GM23248 (cell line): ENCODE measurements at regions not wholly inside any gene's neighbourhood (a gene's known extent, or its start where the extent isn't known, plus 50 kb on each side); places are given as distances from the start of the nearest gene placed in this dataset.
"Not testable (repeated sequence)": the region's sequence is repeated elsewhere in the genome, so short reads cannot be mapped to it uniquely, and the experiment has no call there.

Source experiments
- DNase-seq: peaks from one replicate; pipeline ENCODE4 v3.0.0-alpha.2; 2015
- H2AFZ ChIP-seq: fragments of 200-600 bp; sonication (generic); 2 replicates; pipeline ENCODE4 v1.6.1; 2016; ENCODE audit warnings: antibody characterized with exemption
- H3F3A ChIP-seq: fragments of 200-600 bp; sonication (generic); 2 replicates; pipeline ENCODE4 v1.6.1; 2016; ENCODE audit warnings: mild to moderate bottlenecking, antibody characterized with exemption, mixed run types; ENCODE audit not compliant: insufficient read depth
- H3K27ac ChIP-seq: fragments of 200-600 bp; sonication (generic); 2 replicates; pipeline ENCODE4 v1.5.1; 2016; ENCODE audit warnings: mild to moderate bottlenecking
- H3K27me3 ChIP-seq: fragments of 200-600 bp; sonication (generic); replicated peaks from 2 replicates; pipeline ENCODE4 v1.6.1; 2016; ENCODE audit warnings: mild to moderate bottlenecking; ENCODE audit not compliant: insufficient read depth
- H3K36me3 ChIP-seq: fragments of 200-600 bp; sonication (generic); 2 replicates; pipeline ENCODE4 v1.6.1; 2016; ENCODE audit warnings: low read depth, mild to moderate bottlenecking
- H3K4me1 ChIP-seq: fragments of 200-600 bp; sonication (generic); 2 replicates; pipeline ENCODE4 v1.6.1; 2016; ENCODE audit warnings: mild to moderate bottlenecking; ENCODE audit not compliant: insufficient read depth
- H3K4me2 ChIP-seq: fragments of 200-600 bp; sonication (generic); one replicate; pipeline ENCODE4 v1.6.1; 2016; ENCODE audit warnings: mild to moderate bottlenecking; ENCODE audit not compliant: unreplicated experiment
- H3K4me3 ChIP-seq: fragments of 200-600 bp; sonication (generic); 2 replicates; pipeline ENCODE4 v1.5.1; 2016; ENCODE audit warnings: mild to moderate bottlenecking
- H3K79me2 ChIP-seq: fragments of 200-600 bp; sonication (generic); 2 replicates; pipeline ENCODE4 v1.6.1; 2016; ENCODE audit warnings: mild to moderate bottlenecking; ENCODE audit not compliant: insufficient read depth
- H3K9ac ChIP-seq: fragments of 200-600 bp; sonication (generic); 2 replicates; pipeline ENCODE4 v1.6.1; 2016; ENCODE audit warnings: mild to moderate bottlenecking
- H3K9me2 ChIP-seq: fragments of 200-600 bp; sonication (generic); 2 replicates; pipeline ENCODE4 v1.6.1; 2016; ENCODE audit warnings: mixed run types, mild to moderate bottlenecking, moderate library complexity; ENCODE audit not compliant: insufficient read depth
- H3K9me3 ChIP-seq: fragments of 200-600 bp; sonication (generic); one replicate; pipeline ENCODE4 v1.6.1; 2017; ENCODE audit warnings: low read depth
- H4K20me1 ChIP-seq: fragments of 200-600 bp; sonication (generic); 2 replicates; pipeline ENCODE4 v1.6.0; 2016; ENCODE audit not compliant: insufficient read depth
- EZH2 ChIP-seq: fragments of 200-600 bp; sonication (generic); IDR thresholded peaks from 2 replicates; pipeline ENCODE4 v1.6.1; 2018; ENCODE audit warnings: antibody characterized with exemption, mild to moderate bottlenecking; ENCODE audit not compliant: insufficient read depth, poor library complexity, severe bottlenecking
- EZH2phosphoT487 ChIP-seq: fragments of 200-600 bp; sonication (generic); IDR thresholded peaks from 2 replicates; pipeline ENCODE4 v1.6.1; 2018; ENCODE audit warnings: antibody characterized with exemption, moderate library complexity, mild to moderate bottlenecking, low read depth; ENCODE audit not compliant: insufficient read depth
- WGBS, 2 experiments: methylation state at CpG; one replicate each; pipeline ENCODE4 v1.1.6; 2015 to 2017; ENCODE audit warnings: low lambda C conversion rate in 2 of 2, low coverage in 1 of 2; ENCODE audit errors: missing lambda C conversion rate in 2 of 2; 5-methylcytosine and 5-hydroxymethylcytosine counted together
- in situ Hi-C: fragments of 300-500 bp; cut with MboI; formaldehyde crosslinking; loops from 2 replicates; pipeline ENCODE4 v1.15.0; 2020

GRCh38 chr12:59398164-59398563 is 197.7 kb upstream of the SLC16A7 start:
- no peaks in the 10 kb centered on the region for H3K9me2 ChIP-seq
- H3K4me3 ChIP-seq, result no peak overlapping the region
- H3K36me3 ChIP-seq, result no peaks in the 10 kb centered on the region
- no peak overlapping the region for H3K9ac ChIP-seq
- no peaks in the 10 kb centered on the region for H3K4me1 ChIP-seq
- in situ Hi-C loops, result no loop called here
- H3K4me2 ChIP-seq, result no peak overlapping the region
- WGBS, 2 experiments, result 44 to 56% methylated on average over 1 of the region's 1 CpG
- H3K27me3 ChIP-seq, result no peaks in the 10 kb centered on the region
- H3K9me3 ChIP-seq, result no peaks in the 10 kb centered on the region
- no peak overlapping the region for H2AFZ ChIP-seq
- TF ChIP-seq EZH2, result no peak
- H3K79me2 ChIP-seq, result no peaks in the 10 kb centered on the region
- no peaks in the 10 kb centered on the region for H4K20me1 ChIP-seq
- DNase-seq, result peak; percentile 16
- no peaks in the 10 kb centered on the region for H3F3A ChIP-seq
- no peak overlapping the region for H3K27ac ChIP-seq

- H3F3A ChIP-seq, result no peaks in the 10 kb centered on the region
- H3K79me2 ChIP-seq, result no peaks in the 10 kb centered on the region
- H3K4me1 ChIP-seq, result no peaks in the 10 kb centered on the region
- H3K9me3 ChIP-seq, result no peaks in the 10 kb centered on the region
- no peak for TF ChIP-seq EZH2phosphoT487
- no peak for TF ChIP-seq EZH2
- no peak overlapping the region for H3K9ac ChIP-seq
- no peak overlapping the region for H3K4me3 ChIP-seq
- no peaks in the 10 kb centered on the region for H3K36me3 ChIP-seq
- no peak overlapping the region for H3K4me2 ChIP-seq
- DNase-seq, result no peak
- in situ Hi-C loops, result no loop called here
- 89 to 91% methylated on average over 4 of the region's 4 CpGs for WGBS, 2 experiments
- no peaks in the 10 kb centered on the region for H4K20me1 ChIP-seq
- H3K27me3 ChIP-seq, result no peaks in the 10 kb centered on the region
- no peak overlapping the region for H3K27ac ChIP-seq
- 0 out of 2 replicates have a peak overlapping the region, but pooled peaks have one; percentile 22 for H2AFZ ChIP-seq
- H3K9me2 ChIP-seq, result no peaks in the 10 kb centered on the region
Observed at GRCh38 chr12:59396919-59397318, 198.9 kb upstream of the SLC16A7 start.

- no peaks in the 10 kb centered on the region for H3K4me1 ChIP-seq
- H3K9ac ChIP-seq, result no peak overlapping the region
- H3K9me3 ChIP-seq, result no peaks in the 10 kb centered on the region
- in situ Hi-C loops, result no loop called here
- no peak overlapping the region for H3K27ac ChIP-seq
- no peak for DNase-seq
- no peaks in the 10 kb centered on the region for H3K9me2 ChIP-seq
- H3K4me3 ChIP-seq, result no peak overlapping the region
- no peaks in the 10 kb centered on the region for H4K20me1 ChIP-seq
- no peaks in the 10 kb centered on the region for H3F3A ChIP-seq
- H3K79me2 ChIP-seq, result no peaks in the 10 kb centered on the region
- no peak overlapping the region for H3K4me2 ChIP-seq
- no peaks in the 10 kb centered on the region for H3K27me3 ChIP-seq
- H3K36me3 ChIP-seq, result no peaks in the 10 kb centered on the region
- no peak for TF ChIP-seq EZH2
- TF ChIP-seq EZH2phosphoT487, result no peak
- H2AFZ ChIP-seq, result 0 out of 2 replicates have a peak overlapping the region, but pooled peaks have one; percentile 22
Observed at GRCh38 chr12:59396519-59396918, 199.3 kb upstream of the SLC16A7 start.

GRCh38 chr12:59395310-59395709 is 200.5 kb upstream of the SLC16A7 start:
- H3K4me3 ChIP-seq, in situ Hi-C loops, H3K4me1 ChIP-seq, DNase-seq, H3K9ac ChIP-seq, H2AFZ ChIP-seq, H3K27ac ChIP-seq, H3K4me2 ChIP-seq, H3K27me3 ChIP-seq, H4K20me1 ChIP-seq, H3K9me2 ChIP-seq, H3K79me2 ChIP-seq, H3F3A ChIP-seq, H3K9me3 ChIP-seq, H3K36me3 ChIP-seq: not testable (repeated sequence)

GRCh38 chr12:59393506-59393905 is 202.3 kb upstream of the SLC16A7 start:
- Histone ChIP-seq H3K4me2 (no peak overlapping the region), H3K4me3 (no peak overlapping the region), H3K79me2 (no peaks in the 10 kb centered on the region), H3K27ac (no peak overlapping the region), H3K36me3 (no peaks in the 10 kb centered on the region), H3K27me3 (no peaks in the 10 kb centered on the region), H3K9me3 (no peaks in the 10 kb centered on the region), H3F3A (no peaks in the 10 kb centered on the region), H3K9ac (no peak overlapping the region), H2AFZ (no peak overlapping the region), H3K4me1 (no peaks in the 10 kb centered on the region), H3K9me2 (no peaks in the 10 kb centered on the region), H4K20me1 (no peaks in the 10 kb centered on the region)
- TF ChIP-seq EZH2, result no peak
- TF ChIP-seq EZH2phosphoT487, result no peak
- WGBS, 2 experiments, result 71% methylated on average over 4 of the region's 4 CpGs
- DNase-seq, result no peak
- in situ Hi-C loops, result no loop called here
